Common myeloid progenitor, CD34-positive (primary cell): ENCODE measurements at regions not wholly inside any gene's neighbourhood (a gene's known extent, or its start where the extent isn't known, plus 50 kb on each side); places are given as distances from the start of the nearest gene placed in this dataset.

Experiments used
- CTCF ChIA-PET: fragments of 350-600 bp; sonication (Branson Sonifier 250); formaldehyde crosslinking; loops from one replicate; lab custom pipeline; 2021; ENCODE audit warnings: antibody characterized with exemption; lab: Charles Lee
- POLR2A ChIA-PET: fragments of 350-600 bp; sonication (Branson Sonifier 250); formaldehyde crosslinking; loops from one replicate; lab custom pipeline; 2021; ENCODE audit warnings: antibody characterized with exemption; lab: Charles Lee
- DNase-seq, 3 donors: peaks; one replicate each; pipeline versions ENCODE4 v3.0.0 to v3.0.0-alpha.2; 2013
- H3K27ac ChIP-seq, 2 experiments: 1 replicate in 1 of 2; 2 replicates in 1 of 2; pipeline ENCODE4 v1.7.0; 2013; ENCODE audit warnings: inconsistent platforms in 2 of 2, low read length in 2 of 2, mild to moderate bottlenecking in 2 of 2, low read depth in 1 of 2, moderate library complexity in 1 of 2; ENCODE audit not compliant: severe bottlenecking in 2 of 2, insufficient read depth in 1 of 2, poor library complexity in 1 of 2
- H3K27me3 ChIP-seq, 5 experiments: replicated peaks in 2 of 5; 1 replicate in 3 of 5; 2 replicates in 2 of 5; pipeline versions ENCODE4 v1.6.1 to v1.7.0; 2013; ENCODE audit warnings: low read length in 4 of 5, mild to moderate bottlenecking in 2 of 5, moderate library complexity in 2 of 5, inconsistent platforms in 1 of 5; ENCODE audit not compliant: insufficient read depth in 5 of 5, control insufficient read depth in 4 of 5
- H3K36me3 ChIP-seq, 4 experiments: 1 replicate in 2 of 4; 2 replicates in 2 of 4; pipeline versions ENCODE4 v1.6.1 to v1.7.0; 2013; ENCODE audit warnings: low read length in 3 of 4, control low read depth in 1 of 4, mild to moderate bottlenecking in 1 of 4; ENCODE audit not compliant: control insufficient read depth in 4 of 4, insufficient read depth in 4 of 4
- H3K4me1 ChIP-seq, 4 experiments: 1 replicate in 3 of 4; 2 replicates in 1 of 4; pipeline versions ENCODE4 v1.6.1 to v1.7.1; 2013; ENCODE audit warnings: low read length in 3 of 4, mild to moderate bottlenecking in 3 of 4, control low read depth in 1 of 4, inconsistent platforms in 1 of 4, moderate library complexity in 1 of 4; ENCODE audit not compliant: control insufficient read depth in 4 of 4, insufficient read depth in 4 of 4; ENCODE audit errors: control extremely low read depth in 1 of 4
- H3K4me3 ChIP-seq, 7 experiments: 1 replicate in 4 of 7; 2 replicates in 3 of 7; pipeline versions ENCODE4 v1.5.1 to v1.7.0; 2013; ENCODE audit warnings: mild to moderate bottlenecking in 7 of 7, low read length in 6 of 7, moderate library complexity in 6 of 7, inconsistent platforms in 2 of 7, low read depth in 2 of 7, control low read depth in 1 of 7; ENCODE audit not compliant: insufficient read depth in 4 of 7, control insufficient read depth in 1 of 7; ENCODE audit errors: extremely low read depth in 1 of 7
- H3K9me3 ChIP-seq, 5 experiments: 1 replicate in 4 of 5; 2 replicates in 1 of 5; pipeline versions ENCODE4 v1.6.1 to v1.7.1; 2013; ENCODE audit warnings: low read length in 4 of 5, mild to moderate bottlenecking in 2 of 5, inconsistent platforms in 1 of 5, low read depth in 1 of 5, moderate library complexity in 1 of 5; ENCODE audit not compliant: control insufficient read depth in 4 of 5, insufficient read depth in 2 of 5; ENCODE audit errors: control extremely low read depth in 1 of 5
- WGBS: methylation state at CpG from one replicate; pipeline ENCODE4 v1.1.5; 2013; ENCODE audit not compliant: insufficient coverage; 5-methylcytosine and 5-hydroxymethylcytosine counted together

- DNase-seq: no peak
- H3K36me3 ChIP-seq: no peaks in the 10 kb centered on the region
- H3K27ac ChIP-seq: no peak overlapping the region
- no peaks in the 10 kb centered on the region for H3K9me3 ChIP-seq
- no peaks in the 10 kb centered on the region for H3K27me3 ChIP-seq
- no CpG with 5 or more reads among the region's 1 CpG for WGBS
- no peak overlapping the region for H3K4me3 ChIP-seq
- POLR2A ChIA-PET: no interaction called here
- no peaks in the 10 kb centered on the region for H3K4me1 ChIP-seq
- CTCF ChIA-PET: no interaction called here
These were observed 560.4 kb downstream of the SPOCK3 start for GRCh38 chr4:166673911-166674310.

- Histone ChIP-seq H3K4me1 (no peaks in the 10 kb centered on the region), H3K9me3 (no peaks in the 10 kb centered on the region), H3K27ac (no peak overlapping the region), H3K27me3 (no peaks in the 10 kb centered on the region), H3K4me3 (no peak overlapping the region), H3K36me3 (no peaks in the 10 kb centered on the region)
- WGBS: 79% methylated on average over 2 of the region's 4 CpGs
- CTCF ChIA-PET: no interaction called here
- POLR2A ChIA-PET: no interaction called here
- DNase-seq: no peak
These were observed 558.9 kb downstream of the SPOCK3 start for GRCh38 chr4:166675411-166675810.

DNA sequence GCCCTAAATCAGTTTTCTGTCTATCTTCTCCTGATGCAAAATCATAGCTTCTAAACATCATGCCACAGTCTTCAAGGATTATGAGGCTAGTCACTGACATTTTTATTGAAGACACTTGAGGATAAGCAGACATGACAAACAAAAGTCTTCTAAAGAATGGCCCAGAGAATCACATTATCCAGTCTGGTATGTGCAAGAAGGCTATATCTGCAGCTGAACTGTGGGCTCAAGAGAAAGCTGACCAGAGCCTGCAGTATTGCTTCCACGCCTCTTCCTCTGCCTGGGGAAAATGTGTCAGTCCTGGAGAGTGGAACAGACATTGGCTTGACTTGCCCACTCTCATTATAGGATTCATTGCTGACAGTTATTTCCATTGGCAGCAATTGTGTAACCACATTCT is 553.5 kb downstream of the SPOCK3 start:
- Histone ChIP-seq H3K9me3 (no peaks in the 10 kb centered on the region), H3K4me1 (no peaks in the 10 kb centered on the region), H3K27ac (no peak overlapping the region), H3K27me3 (no peaks in the 10 kb centered on the region), H3K36me3 (no peaks in the 10 kb centered on the region), H3K4me3 (no peak overlapping the region)
- WGBS: no CpG with 5 or more reads among the region's 1 CpG
- CTCF ChIA-PET: no interaction called here
- POLR2A ChIA-PET: no interaction called here
- no peak for DNase-seq

DNA sequence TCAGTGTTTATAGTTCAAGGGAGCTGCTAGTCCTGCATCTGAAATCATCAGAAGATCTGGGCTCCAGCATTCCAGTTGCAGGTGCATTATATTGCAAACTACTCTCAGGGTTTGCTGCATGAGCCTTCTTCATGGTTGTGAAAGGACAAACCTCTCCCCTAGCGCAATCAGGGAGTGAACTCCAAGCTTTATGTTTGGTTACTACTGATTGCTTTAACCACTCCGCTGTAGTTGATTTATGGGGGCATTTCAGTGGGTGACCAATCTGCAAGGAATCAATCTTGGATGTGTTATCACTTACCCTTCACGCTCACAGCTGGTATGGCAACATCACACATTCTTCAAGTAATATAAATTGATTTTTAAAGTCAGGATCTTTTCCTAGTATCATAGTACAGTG is 552.1 kb downstream of the SPOCK3 start:
- ChIA-PET CTCF (no interaction called here), POLR2A (no interaction called here)
- Histone ChIP-seq H3K27me3 (no peaks in the 10 kb centered on the region), H3K9me3 (no peaks in the 10 kb centered on the region), H3K4me1 (no peaks in the 10 kb centered on the region), H3K27ac (no peak overlapping the region), H3K36me3 (no peaks in the 10 kb centered on the region), H3K4me3 (no peak overlapping the region)
- 100% methylated on average over 1 of the region's 3 CpGs for WGBS
- no peak for DNase-seq
